ENCODE measurements at regions not wholly inside any gene's neighbourhood (a gene's known extent, or its start where the extent isn't known, plus 50 kb on each side); places are given as distances from the start of the nearest gene placed in this dataset.
"Not testable (repeated sequence)": the region's sequence is repeated elsewhere in the genome, so short reads cannot be mapped to it uniquely, and the experiment has no call there.

DNA sequence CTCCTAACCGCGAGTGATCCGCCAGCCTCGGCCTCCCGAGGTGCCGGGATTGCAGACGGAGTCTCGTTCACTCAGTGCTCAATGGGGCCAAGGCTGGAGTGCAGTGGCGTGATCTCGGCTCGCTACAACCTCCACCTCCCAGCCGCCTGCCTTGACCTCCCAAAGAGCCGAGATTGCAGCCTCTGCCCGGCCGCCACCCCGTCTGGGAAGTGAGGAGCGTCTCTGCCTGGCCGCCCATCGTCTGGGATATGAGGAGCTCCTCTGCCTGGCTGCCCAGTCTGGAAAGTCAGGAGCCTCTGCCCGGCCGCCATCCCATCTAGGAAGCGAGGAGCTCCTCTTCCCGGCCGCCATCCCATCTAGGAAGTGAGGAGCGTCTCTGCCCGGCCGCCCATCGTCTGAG, 58.8 kb upstream of the ANKRD30BL start:
- not testable (repeated sequence) for H3K36me3 Mint-ChIP-seq (ENCODE audit: unreplicated experiment); H3K27me3 Mint-ChIP-seq (ENCODE audit: unreplicated experiment); H3K4me3 Mint-ChIP-seq (ENCODE audit: unreplicated experiment); DNase-seq; H3K9me3 Mint-ChIP-seq (ENCODE audit: unreplicated experiment); H3K4me1 Mint-ChIP-seq (ENCODE audit: low read depth, unreplicated experiment); H3K27ac Mint-ChIP-seq (ENCODE audit: unreplicated experiment)

DNA sequence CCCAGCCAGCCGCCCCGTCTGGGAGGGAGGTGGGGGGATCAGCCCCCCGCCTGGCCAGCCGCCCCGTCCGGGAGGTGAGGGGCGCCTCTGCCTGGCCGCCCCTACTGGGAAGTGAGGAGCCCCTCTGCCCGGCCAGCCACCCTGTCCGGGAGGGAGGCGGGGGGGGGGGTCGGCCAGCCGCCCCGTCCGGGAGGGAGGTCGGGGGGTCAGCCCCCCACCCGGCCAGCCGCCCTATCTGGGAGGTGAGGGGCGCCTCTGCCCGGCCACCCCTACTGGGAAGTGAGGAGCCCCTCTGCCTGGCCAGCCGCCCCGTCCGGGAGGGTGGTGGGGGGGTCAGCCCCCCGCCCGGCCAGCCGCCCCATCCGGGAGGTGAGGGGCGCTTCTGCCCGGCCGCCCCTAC, 60.1 kb upstream of the ANKRD30BL start:
- not testable (repeated sequence) for H3K36me3 Mint-ChIP-seq (ENCODE audit: unreplicated experiment); H3K9me3 Mint-ChIP-seq (ENCODE audit: unreplicated experiment); H3K27me3 Mint-ChIP-seq (ENCODE audit: unreplicated experiment); H3K4me1 Mint-ChIP-seq (ENCODE audit: low read depth, unreplicated experiment); H3K4me3 Mint-ChIP-seq (ENCODE audit: unreplicated experiment); DNase-seq; H3K27ac Mint-ChIP-seq (ENCODE audit: unreplicated experiment)

DNA sequence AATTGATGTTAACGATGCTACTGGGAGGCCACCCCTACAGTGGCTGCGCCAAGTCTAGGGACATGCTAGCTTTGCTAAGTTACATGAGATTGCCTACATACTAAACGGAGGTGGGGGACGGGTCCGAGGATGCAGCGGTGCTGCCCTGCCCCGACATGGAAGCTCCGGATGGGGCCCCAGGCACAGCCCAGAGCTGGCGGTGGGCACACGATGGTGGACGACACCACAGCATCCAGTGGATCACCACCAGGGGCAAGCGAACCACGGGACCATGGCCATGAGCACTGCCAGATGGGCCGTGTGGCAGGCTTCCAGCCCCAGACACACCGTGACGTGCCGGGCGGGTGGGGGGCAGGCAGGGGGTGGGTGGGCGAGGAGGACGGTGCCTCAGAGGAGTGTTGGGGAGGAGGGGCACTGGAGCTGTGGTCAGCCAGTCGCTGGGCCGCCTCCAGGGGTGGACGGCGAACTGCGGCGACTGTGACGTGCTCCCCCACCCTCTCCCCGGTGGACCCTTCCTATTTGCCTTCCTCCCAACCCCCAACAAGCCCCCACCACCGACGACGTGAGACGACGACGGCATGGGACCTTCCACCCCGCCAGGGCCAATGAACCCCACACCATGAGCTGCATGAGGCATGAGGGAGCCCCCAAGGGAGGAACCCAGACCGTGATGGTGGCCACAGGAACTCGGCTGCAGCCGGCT, 90.6 kb upstream of the ANKRD30BL start:
- H3K9me3 Mint-ChIP-seq (ENCODE audit: unreplicated experiment): peaks cover 16% of the 10 kb centered on the region

DNA sequence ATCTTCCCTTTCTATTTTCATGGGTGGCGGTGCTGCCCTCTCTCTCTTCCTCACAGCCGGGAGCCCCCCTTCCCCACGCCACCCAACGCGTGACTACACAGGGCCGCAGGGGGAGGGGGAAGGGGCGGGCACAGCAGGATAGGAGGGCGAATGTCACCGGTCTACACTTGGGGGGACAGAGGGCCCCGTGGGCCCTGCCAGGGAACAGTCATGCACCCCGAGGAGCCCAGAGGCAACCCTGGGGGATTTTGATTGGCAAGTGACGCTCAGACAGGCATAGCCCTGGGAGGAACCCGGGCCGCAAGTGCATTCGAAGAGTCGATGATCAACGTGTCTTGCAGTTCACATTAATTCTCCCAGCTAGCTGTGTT, 91.1 kb upstream of the ANKRD30BL start:
- H3K9me3 Mint-ChIP-seq (ENCODE audit: unreplicated experiment): peaks cover 16% of the 10 kb centered on the region
- no peak overlapping the region for H3K4me3 Mint-ChIP-seq (ENCODE audit: unreplicated experiment)
- H3K27ac Mint-ChIP-seq (ENCODE audit: unreplicated experiment): no peak overlapping the region
- DNase-seq: no peak
- peaks cover 11% of the 10 kb centered on the region for H3K27me3 Mint-ChIP-seq (ENCODE audit: unreplicated experiment)
- H3K36me3 Mint-ChIP-seq (ENCODE audit: unreplicated experiment): peaks cover 32% of the 10 kb centered on the region
- H3K4me1 Mint-ChIP-seq (ENCODE audit: low read depth, unreplicated experiment): no peaks in the 10 kb centered on the region
- TF ChIP-seq, protein P1, sequence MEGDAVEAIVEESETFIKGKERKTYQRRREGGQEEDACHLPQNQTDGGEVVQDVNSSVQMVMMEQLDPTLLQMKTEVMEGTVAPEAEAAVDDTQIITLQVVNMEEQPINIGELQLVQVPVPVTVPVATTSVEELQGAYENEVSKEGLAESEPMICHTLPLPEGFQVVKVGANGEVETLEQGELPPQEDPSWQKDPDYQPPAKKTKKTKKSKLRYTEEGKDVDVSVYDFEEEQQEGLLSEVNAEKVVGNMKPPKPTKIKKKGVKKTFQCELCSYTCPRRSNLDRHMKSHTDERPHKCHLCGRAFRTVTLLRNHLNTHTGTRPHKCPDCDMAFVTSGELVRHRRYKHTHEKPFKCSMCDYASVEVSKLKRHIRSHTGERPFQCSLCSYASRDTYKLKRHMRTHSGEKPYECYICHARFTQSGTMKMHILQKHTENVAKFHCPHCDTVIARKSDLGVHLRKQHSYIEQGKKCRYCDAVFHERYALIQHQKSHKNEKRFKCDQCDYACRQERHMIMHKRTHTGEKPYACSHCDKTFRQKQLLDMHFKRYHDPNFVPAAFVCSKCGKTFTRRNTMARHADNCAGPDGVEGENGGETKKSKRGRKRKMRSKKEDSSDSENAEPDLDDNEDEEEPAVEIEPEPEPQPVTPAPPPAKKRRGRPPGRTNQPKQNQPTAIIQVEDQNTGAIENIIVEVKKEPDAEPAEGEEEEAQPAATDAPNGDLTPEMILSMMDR (IDR thresholded peaks at IDR 0.05; ENCODE audit: partially characterized antibody, unreplicated experiment): no peak

More for the DNA sequence above, 90.6 kb upstream of the ANKRD30BL start:
- peaks cover 32% of the 10 kb centered on the region for H3K36me3 Mint-ChIP-seq (ENCODE audit: unreplicated experiment)
- TF ChIP-seq, protein P1 (IDR thresholded peaks at IDR 0.05; ENCODE audit: partially characterized antibody, unreplicated experiment): no peak
- no peak overlapping the region for H3K27ac Mint-ChIP-seq (ENCODE audit: unreplicated experiment)
- no peak for DNase-seq
- no peak overlapping the region for H3K4me3 Mint-ChIP-seq (ENCODE audit: unreplicated experiment)
- H3K4me1 Mint-ChIP-seq (ENCODE audit: low read depth, unreplicated experiment): no peaks in the 10 kb centered on the region
- peaks cover 11% of the 10 kb centered on the region for H3K27me3 Mint-ChIP-seq (ENCODE audit: unreplicated experiment)

DNA sequence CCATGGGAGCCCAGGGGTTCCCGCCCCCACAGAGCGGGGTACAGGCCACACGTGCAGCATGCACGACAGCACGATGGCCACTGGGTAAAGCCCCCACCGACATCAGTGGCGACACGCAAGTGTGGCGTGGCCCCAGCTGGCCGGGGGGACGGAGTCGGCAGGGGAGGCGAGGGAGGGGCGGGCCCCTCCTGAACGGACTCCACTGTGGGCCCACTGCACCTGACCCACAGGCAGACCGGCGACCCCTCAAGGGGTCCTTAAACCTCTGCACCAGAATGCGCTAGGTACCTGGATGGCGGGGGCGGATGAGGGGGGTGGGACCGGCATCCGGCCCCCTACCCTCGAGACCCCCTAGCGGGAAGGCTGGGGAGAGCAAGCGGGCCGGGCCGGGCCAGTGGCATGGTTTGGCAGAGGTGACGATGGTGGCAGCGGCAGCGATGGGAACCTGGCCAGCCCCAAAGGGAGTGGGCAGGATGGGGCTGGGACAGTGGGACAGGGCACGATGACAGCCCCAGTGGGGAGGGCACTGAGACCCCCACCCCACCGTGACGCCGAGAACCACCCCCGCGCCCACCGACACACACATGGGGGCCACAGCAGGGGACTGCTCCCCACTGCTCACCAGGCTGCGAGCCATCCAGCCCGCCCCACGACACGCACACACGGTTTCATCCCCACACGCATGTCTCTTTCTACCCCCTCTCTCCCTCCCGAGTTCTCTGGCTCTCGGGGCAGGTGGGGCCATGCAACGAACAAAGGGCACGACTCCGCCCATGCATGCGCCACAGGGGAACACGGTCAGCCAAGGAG, 91.9 kb upstream of the ANKRD30BL start:
- H3K36me3 Mint-ChIP-seq (ENCODE audit: unreplicated experiment): peaks cover 32% of the 10 kb centered on the region
- TF ChIP-seq, protein P1 (IDR thresholded peaks at IDR 0.05; ENCODE audit: partially characterized antibody, unreplicated experiment): no peak
- no peak for DNase-seq
- H3K4me1 Mint-ChIP-seq (ENCODE audit: low read depth, unreplicated experiment): no peaks in the 10 kb centered on the region
- H3K4me3 Mint-ChIP-seq (ENCODE audit: unreplicated experiment): no peak overlapping the region
- H3K27ac Mint-ChIP-seq (ENCODE audit: unreplicated experiment): no peak overlapping the region
- H3K9me3 Mint-ChIP-seq (ENCODE audit: unreplicated experiment): peaks cover 16% of the 10 kb centered on the region
- H3K27me3 Mint-ChIP-seq (ENCODE audit: unreplicated experiment): peaks cover 11% of the 10 kb centered on the region

DNA sequence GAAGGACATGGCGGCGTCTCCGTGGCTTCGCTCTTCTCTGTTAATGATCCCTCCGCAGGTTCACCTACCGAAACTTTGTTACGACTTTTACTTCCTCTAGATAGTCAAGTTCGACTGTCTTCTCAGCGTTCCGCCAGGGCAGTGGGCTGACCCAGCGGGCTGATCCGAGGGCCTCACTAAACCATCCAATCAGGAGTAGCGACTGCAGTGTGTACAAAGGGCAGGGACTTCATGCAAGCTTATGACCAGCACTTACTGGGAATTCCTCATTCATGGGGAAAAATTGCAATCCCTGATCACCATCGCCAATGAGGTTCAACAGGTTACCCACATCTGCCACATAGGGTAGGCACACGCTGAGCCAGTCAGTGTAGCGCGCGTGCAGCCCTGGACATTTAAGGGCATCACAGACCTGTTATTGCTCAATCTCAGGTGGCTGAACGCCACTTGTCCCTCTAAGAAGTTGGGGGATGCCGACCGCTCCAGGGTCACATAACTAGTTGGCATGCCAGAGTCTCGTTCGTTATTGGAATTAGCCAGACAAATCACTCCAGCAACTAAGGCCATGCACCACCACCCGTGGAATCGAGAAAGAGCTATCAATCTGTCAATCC, 92.7 kb upstream of the ANKRD30BL start:
- H3K27ac Mint-ChIP-seq (ENCODE audit: unreplicated experiment); DNase-seq; H3K4me3 Mint-ChIP-seq (ENCODE audit: unreplicated experiment); H3K4me1 Mint-ChIP-seq (ENCODE audit: low read depth, unreplicated experiment): not testable (repeated sequence)
- Mint-ChIP-seq H3K27me3 (ENCODE audit: unreplicated experiment) (peaks cover 11% of the 10 kb centered on the region), H3K36me3 (ENCODE audit: unreplicated experiment) (peaks cover 32% of the 10 kb centered on the region), H3K9me3 (ENCODE audit: unreplicated experiment) (peaks cover 16% of the 10 kb centered on the region)

Data from glutamatergic neuron (in vitro differentiated cells).